Body of pancreas (tissue), 4 donors: ENCODE measurements at regions not wholly inside any gene's neighbourhood (a gene's known extent, or its start where the extent isn't known, plus 50 kb on each side); places are given as distances from the start of the nearest gene placed in this dataset.

Experiments
- ATAC-seq: fragments of 150-250 bp; one replicate; pipeline ENCODE4 v1.9.1; 2016
- DNase-seq, 4 donors: peaks; one replicate each; pipeline ENCODE4 v3.0.0-alpha.2; 2019
- H3K27ac ChIP-seq, 4 donors: fragments of 200-600 bp; sonication (generic); 1 replicate in 3 of 4; 2 replicates in 1 of 4; pipeline versions ENCODE4 v1.5.1 to v1.6.1; 2016 to 2019; ENCODE audit warnings: mild to moderate bottlenecking in 1 of 4, mixed read lengths in 1 of 4, moderate library complexity in 1 of 4
- H3K27me3 ChIP-seq, 2 donors: fragments of 200-600 bp; sonication (generic); one replicate each; pipeline ENCODE4 v1.6.0; 2016; ENCODE audit warnings: mild to moderate bottlenecking in 1 of 2
- H3K36me3 ChIP-seq, 2 donors: fragments of 200-600 bp; sonication (generic); replicated peaks in 1 of 2; 2 replicates each; pipeline ENCODE4 v1.5.1; 2016; ENCODE audit warnings: low read depth in 2 of 2; ENCODE audit not compliant: insufficient read depth in 1 of 2
- H3K4me1 ChIP-seq: fragments of 200-600 bp; sonication (generic); one replicate; pipeline ENCODE4 v1.6.0; 2016
- H3K4me3 ChIP-seq, 2 donors: fragments of 200-600 bp; sonication (generic); 1 replicate in 1 of 2; 2 replicates in 1 of 2; pipeline ENCODE4 v1.5.1; 2016 to 2019
- H3K9me3 ChIP-seq, 3 donors: fragments of 200-600 bp; sonication (generic); 1 replicate in 2 of 3; 2 replicates in 1 of 3; pipeline ENCODE4 v1.5.1; 2016
- POLR2A ChIP-seq, 3 donors: fragments of 450-650 bp; IDR thresholded peaks; one replicate each; pipeline ENCODE4 v1.6.1; 2016; ENCODE audit warnings: antibody characterized with exemption in 3 of 3, mild to moderate bottlenecking in 2 of 3
- WGBS, 2 donors: methylation state at CpG; one replicate each; pipeline ENCODE4 v1.1.5; 2017; 5-methylcytosine and 5-hydroxymethylcytosine counted together
- intact Hi-C: fragments of 100-400 bp; cut with DNase I; formaldehyde crosslinking; loops from one replicate; pipeline ENCODE4 v1.15.1; 2023
- TF ChIP-seq, protein P1 (sequence below), 7 experiments: fragments of 450-650 bp in 4 of 7; fragments of 200-600 bp in 3 of 7; sonication (generic) in 3 of 7; IDR thresholded peaks; one replicate each; pipeline ENCODE4 v1.5.1; 2016 to 2019; ENCODE audit warnings: antibody characterized with exemption in 7 of 7

DNA sequence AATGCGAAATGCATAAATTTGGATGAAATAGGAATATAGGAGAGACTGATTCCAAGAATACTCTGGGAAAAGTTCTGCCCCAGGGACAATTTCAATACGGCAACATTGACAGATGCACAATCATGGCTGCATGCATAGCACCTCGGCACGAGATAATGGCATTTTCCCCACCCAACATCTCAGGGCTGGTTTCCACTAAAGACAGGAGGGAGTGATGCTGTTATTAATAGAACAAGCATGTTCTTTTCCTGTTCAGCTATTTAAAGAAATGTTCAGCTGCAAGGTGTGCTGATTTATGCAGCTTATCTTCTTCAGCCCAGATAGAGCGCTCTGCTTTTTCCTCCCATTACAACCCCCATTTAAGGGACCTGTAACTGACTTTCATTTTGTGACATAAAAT, 740.2 kb downstream of the TLR4 start:
- H3K4me3 ChIP-seq = no peak overlapping the region
- intact Hi-C loops = no loop called here
- 60 to 71% methylated on average over 5 of the region's 5 CpGs for WGBS, 2 donors
- H3K27me3 ChIP-seq = no peaks in the 10 kb centered on the region
- no peaks in the 10 kb centered on the region for H3K36me3 ChIP-seq
- no peaks in the 10 kb centered on the region for H3K4me1 ChIP-seq
- TF ChIP-seq, protein P1, sequence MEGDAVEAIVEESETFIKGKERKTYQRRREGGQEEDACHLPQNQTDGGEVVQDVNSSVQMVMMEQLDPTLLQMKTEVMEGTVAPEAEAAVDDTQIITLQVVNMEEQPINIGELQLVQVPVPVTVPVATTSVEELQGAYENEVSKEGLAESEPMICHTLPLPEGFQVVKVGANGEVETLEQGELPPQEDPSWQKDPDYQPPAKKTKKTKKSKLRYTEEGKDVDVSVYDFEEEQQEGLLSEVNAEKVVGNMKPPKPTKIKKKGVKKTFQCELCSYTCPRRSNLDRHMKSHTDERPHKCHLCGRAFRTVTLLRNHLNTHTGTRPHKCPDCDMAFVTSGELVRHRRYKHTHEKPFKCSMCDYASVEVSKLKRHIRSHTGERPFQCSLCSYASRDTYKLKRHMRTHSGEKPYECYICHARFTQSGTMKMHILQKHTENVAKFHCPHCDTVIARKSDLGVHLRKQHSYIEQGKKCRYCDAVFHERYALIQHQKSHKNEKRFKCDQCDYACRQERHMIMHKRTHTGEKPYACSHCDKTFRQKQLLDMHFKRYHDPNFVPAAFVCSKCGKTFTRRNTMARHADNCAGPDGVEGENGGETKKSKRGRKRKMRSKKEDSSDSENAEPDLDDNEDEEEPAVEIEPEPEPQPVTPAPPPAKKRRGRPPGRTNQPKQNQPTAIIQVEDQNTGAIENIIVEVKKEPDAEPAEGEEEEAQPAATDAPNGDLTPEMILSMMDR (IDR thresholded peaks at IDR 0.05) = no peak
- TF ChIP-seq POLR2A (IDR thresholded peaks at IDR 0.05) = no peak
- DNase-seq (no peak), ATAC-seq (no peak)
- H3K9me3 ChIP-seq = no peaks in the 10 kb centered on the region
- H3K27ac ChIP-seq = no peak overlapping the region

DNA sequence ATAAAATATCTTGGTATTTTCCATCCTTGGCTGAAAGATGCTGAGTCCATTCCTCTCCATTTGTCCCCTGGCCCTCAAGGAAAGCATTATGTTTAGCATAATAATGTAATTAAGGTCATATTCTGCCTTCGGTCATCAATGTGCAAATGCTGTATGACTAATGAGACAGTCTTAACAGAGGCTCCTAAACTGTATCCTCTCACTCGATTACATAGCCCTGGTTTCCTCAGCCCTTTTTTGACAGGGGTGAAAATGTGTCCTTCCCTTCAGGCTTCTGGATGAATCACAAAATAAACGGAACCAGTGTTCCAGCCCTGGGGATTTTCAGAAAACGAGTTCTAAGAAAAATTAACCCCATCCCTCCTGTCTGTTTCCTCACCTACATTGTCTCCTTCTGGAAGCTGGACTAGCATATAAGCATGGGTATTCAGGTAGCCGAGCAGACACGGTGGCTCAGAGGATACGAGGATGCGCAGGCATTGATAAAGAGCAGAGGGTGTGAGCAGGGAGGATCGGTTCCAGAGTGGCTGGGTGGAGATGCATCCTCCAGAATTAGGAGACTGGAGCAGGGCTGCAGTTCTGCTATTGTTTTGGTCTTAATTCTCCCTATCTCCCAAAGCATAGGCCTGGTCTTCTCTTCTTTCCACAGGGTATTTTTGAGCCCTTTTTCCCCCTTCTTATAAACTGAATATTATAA, 742.9 kb downstream of the TLR4 start:
- no peak overlapping the region for H3K27ac ChIP-seq
- intact Hi-C loops = no loop called here
- H3K9me3 ChIP-seq = no peaks in the 10 kb centered on the region
- no peaks in the 10 kb centered on the region for H3K27me3 ChIP-seq
- TF ChIP-seq, protein P1 (IDR thresholded peaks at IDR 0.05) = no peak
- no peak for TF ChIP-seq POLR2A (IDR thresholded peaks at IDR 0.05)
- H3K4me3 ChIP-seq = no peak overlapping the region
- DNase-seq (no peak), ATAC-seq (no peak)
- H3K36me3 ChIP-seq = no peaks in the 10 kb centered on the region
- no peaks in the 10 kb centered on the region for H3K4me1 ChIP-seq
- WGBS, 2 donors = 40 to 41% methylated on average over 9 of the region's 9 CpGs

DNA sequence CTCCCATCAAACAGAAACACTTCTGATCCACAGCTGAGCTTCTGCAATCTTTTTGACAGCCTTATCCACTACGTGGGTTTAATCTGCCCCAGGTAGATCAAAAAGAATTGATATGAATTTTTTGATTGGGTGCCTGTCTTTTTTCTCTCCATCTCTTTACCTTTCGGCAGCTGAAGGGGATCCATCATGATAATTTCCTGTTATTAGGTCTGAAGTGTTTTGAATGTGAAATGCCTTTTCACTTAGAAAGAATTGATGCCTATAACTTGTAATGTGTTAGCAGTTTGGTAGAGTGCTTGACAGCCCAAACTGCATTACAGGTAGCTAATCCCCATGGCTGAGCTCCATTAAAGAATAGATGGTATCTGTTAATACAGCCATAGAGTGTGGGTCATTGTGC, 745.4 kb downstream of the TLR4 start:
- DNase-seq (no peak), ATAC-seq (no peak)
- Histone ChIP-seq H3K27me3 (no peaks in the 10 kb centered on the region), H3K27ac (no peak overlapping the region), H3K4me1 (no peaks in the 10 kb centered on the region), H3K36me3 (no peaks in the 10 kb centered on the region), H3K4me3 (no peak overlapping the region), H3K9me3 (no peaks in the 10 kb centered on the region)
- WGBS, 2 donors = 36 to 39% methylated on average over 2 of the region's 2 CpGs
- TF ChIP-seq, protein P1 (IDR thresholded peaks at IDR 0.05) = no peak
- no peak for TF ChIP-seq POLR2A (IDR thresholded peaks at IDR 0.05)
- intact Hi-C loops = no loop called here

DNA sequence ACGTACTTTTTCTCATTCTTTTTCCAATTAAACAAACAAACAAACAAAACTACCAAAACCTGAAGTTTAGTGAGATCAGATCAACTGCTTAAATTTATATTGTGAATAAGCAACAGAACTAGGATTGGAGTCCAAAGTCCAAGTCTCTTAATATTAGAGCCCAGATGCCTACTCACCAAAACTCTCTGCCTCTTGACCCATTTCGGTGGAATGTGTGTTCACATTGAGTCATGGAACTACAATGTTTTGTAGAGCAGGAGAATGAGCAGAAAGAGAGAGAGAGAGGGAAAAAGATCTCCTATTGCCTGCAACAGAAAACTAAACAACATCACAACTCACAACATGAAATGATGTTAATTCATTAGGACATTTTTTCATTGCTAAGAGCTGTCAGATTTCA, 751.1 kb downstream of the TLR4 start:
- WGBS, 2 donors = 43% methylated on average over 2 of the region's 2 CpGs
- Histone ChIP-seq H3K36me3 (no peaks in the 10 kb centered on the region), H3K27me3 (no peaks in the 10 kb centered on the region), H3K27ac (no peak overlapping the region), H3K9me3 (no peaks in the 10 kb centered on the region), H3K4me3 (no peak overlapping the region), H3K4me1 (no peaks in the 10 kb centered on the region)
- intact Hi-C loops = no loop called here
- no peak for TF ChIP-seq POLR2A (IDR thresholded peaks at IDR 0.05)
- TF ChIP-seq, protein P1 (IDR thresholded peaks at IDR 0.05) = no peak
- DNase-seq (no peak), ATAC-seq (no peak)

DNA sequence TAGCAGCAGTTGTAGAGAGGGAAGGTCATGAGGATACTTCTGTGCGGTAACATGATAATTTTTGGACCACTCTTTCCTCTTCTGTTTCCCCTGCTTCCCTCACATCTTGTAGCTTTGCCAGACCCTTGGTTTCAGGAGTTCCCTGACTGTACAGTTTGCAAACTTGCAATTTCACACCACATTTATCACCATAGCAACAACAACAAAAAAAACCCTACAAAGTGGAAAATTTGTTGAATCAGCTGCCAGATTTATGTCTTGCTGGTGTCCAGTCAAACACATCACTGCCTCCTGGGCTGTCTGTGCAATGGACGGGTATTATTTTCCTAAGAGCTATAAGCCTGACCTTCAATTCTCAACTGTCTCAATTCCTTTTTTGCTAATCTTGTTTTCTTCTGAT, 751.6 kb downstream of the TLR4 start:
- WGBS, 2 donors = 65 to 69% methylated on average over 2 of the region's 2 CpGs
- no peak for TF ChIP-seq POLR2A (IDR thresholded peaks at IDR 0.05)
- TF ChIP-seq, protein P1 (IDR thresholded peaks at IDR 0.05) = no peak
- intact Hi-C loops = no loop called here
- ATAC-seq = no peak
- Histone ChIP-seq H3K27me3 (no peaks in the 10 kb centered on the region), H3K36me3 (no peaks in the 10 kb centered on the region), H3K9me3 (no peaks in the 10 kb centered on the region), H3K27ac (no peak overlapping the region), H3K4me3 (no peak overlapping the region), H3K4me1 (no peaks in the 10 kb centered on the region)
- DNase-seq = no peak
